GM19239 (cell line): ENCODE measurements at regions not wholly inside any gene's neighbourhood (a gene's known extent, or its start where the extent isn't known, plus 50 kb on each side); places are given as distances from the start of the nearest gene placed in this dataset.
A peak's percentile ranks its signal among the peaks of the same experiment; 100 is the strongest.

Experiments used
- DNase-seq: peaks from one replicate; pipeline ENCODE4 v3.0.0; 2011; ENCODE audit warnings: low spot score; ENCODE audit not compliant: insufficient read length
- FAIRE-seq: peaks from 2 replicates; lab custom pipeline; 2011; peaks lifted over from hg19 to GRCh38; lab: Jason Lieb, UNC

DNA sequence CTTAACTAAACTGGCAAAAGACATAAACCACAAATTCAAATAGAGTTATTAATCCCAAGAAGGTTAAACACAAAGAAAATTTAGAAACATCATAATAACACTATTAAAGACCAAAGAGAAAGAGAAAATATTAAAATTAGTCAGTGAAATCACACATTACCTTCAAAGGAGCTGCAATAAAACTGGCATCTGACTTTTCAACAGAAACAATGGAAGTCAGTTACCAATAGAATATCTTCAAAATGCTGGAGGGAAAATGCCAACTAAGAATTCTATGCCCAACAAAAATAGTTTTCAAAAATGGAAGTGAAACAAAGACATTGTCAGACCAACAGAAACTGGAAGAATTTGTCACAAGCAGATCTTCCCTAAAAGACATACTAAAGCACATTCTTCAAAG is 68.7 kb upstream of the RNF7 start:
- no peak for DNase-seq
- no peak for FAIRE-seq

DNA sequence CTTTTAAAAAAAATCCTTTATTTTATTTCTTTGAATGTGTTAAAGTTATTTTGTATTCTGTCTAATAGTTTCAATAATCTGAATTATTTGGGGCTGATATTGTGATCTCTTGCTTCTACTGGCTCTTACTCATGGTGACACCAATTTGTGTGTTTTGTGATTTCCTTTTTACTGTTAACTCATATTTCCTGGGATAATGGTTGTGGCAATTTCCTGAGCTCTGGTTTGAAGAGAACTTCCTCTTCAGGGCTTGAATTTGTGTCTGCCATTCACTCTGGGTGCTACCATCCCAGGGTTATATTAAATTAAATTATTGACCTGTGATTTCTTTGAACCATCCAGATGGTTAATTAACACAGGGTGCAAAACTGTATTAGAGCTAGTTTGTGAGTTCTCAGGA is 60.4 kb upstream of the RNF7 start:
- DNase-seq, result no peak
- no peak for FAIRE-seq

- FAIRE-seq (no peak), DNase-seq (no peak)
Measured at GRCh38 chr3:141680620-141681389, 57.3 kb upstream of the RNF7 start.

GRCh38 chr3:141681390-141681780 is 56.7 kb upstream of the RNF7 start:
- FAIRE-seq (no peak), DNase-seq (no peak)

DNA sequence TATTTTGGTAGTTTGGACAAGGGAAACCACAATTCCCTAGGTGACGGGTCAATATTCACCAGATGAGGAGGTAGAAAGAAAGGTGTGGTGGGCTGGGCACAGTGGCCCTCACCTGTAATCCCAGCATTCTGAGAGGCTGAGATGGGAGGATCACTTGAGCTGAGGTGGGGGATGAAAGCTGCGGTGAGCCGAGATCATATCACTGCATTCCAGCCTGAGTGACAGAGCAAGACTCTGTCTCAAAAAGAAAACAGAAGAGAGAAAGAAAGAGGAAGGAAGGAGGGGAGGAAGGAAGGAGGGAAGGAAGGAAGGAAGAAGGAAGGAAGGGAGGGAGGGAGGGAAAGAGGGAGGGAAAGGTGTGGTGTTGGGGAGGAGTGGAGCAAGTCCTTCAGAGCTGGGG is 56.1 kb upstream of the RNF7 start:
- DNase-seq (no peak), FAIRE-seq (no peak)

- DNase-seq, result no peak
- no peak for FAIRE-seq
Measured at GRCh38 chr3:141682921-141683320, 55.2 kb upstream of the RNF7 start.

DNA sequence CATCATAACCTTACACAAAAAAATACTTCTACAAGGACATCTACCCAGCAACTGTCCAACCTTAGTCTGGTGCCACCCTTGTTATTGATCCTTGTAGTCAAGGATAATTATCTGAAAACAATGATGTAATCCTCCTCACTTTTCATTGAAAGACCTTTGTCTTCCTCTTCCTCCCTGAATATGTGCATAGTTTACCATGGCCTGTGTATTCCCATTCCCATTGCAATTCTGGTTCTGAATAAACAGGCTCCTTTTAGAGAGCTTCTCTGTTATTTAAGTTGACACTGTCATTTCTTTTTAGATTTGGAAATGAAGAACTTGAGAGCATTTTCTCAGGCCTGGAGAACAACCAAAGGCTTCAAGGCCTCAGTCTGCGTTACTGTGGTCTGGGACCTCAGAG is 53.3 kb upstream of the RNF7 start:
- FAIRE-seq, result no peak
- DNase-seq, result no peak

DNA sequence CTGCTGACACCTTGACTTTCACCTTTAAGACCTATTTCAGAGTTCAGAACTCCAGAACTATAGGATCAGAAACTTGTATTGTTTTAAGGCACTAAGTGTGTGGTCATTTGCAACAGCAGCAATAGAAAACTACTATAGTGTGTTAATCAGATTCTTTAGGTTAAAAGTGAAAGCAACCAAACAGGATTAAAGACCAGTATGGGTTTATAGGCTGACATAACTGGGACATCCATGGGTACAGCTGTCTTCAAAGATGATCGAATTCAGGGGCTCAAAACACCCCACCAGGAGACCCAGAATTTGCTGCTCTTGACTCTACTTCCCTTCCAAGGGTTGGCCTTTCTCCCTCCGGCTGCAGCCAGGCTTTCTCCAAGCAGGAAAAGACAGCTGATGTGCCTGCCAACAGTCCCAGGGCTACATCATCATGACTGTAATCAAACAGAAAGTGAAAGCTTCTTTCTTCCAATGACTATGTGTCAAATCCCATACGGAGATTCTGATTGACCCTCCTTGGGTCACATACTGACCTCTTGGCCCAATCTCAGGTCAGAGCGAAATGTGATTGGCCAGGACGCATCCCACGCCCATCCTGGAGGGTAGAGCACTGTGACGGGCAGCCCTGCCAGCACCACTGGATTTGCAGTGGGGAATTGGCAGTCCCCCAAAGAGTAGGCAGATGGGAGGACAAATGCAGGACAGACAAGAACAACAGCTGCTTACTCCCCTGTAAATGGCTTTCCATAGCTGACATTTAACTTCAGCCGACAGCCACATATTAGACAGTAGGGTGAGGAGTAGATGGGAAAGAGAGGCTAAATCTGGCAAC is 51.4 kb upstream of the RNF7 start:
- peak; percentile 48 for FAIRE-seq
- DNase-seq, result no peak
